Neural crest cell (in vitro differentiated cells): ENCODE measurements at regions not wholly inside any gene's neighbourhood (a gene's known extent, or its start where the extent isn't known, plus 50 kb on each side); places are given as distances from the start of the nearest gene placed in this dataset.

Experiments used
- DNase-seq: peaks from one replicate; pipeline ENCODE4 v3.0.0; 2021; ENCODE audit warnings: low read depth, mixed read lengths, low spot score
- H3K27ac Mint-ChIP-seq: one replicate; pipeline ENCODE4 v1.8.0; 2021; ENCODE audit warnings: mild to moderate bottlenecking, mixed read lengths; ENCODE audit not compliant: unreplicated experiment
- H3K27me3 Mint-ChIP-seq: 2 replicates; pipeline ENCODE4 v1.8.0; 2021; ENCODE audit warnings: low read depth, mild to moderate bottlenecking, mixed read lengths
- H3K36me3 Mint-ChIP-seq: 2 replicates; pipeline ENCODE4 v1.8.0; 2021; ENCODE audit warnings: low read depth, mild to moderate bottlenecking, mixed read lengths
- H3K4me1 Mint-ChIP-seq: 2 replicates; pipeline ENCODE4 v1.8.0; 2021; ENCODE audit warnings: mixed read lengths
- H3K4me3 Mint-ChIP-seq: one replicate; pipeline ENCODE4 v1.8.0; 2021; ENCODE audit warnings: mild to moderate bottlenecking, mixed read lengths
- H3K9me3 Mint-ChIP-seq: 2 replicates; pipeline ENCODE4 v1.8.0; 2021; ENCODE audit warnings: mixed read lengths
- CTCF ChIP-seq: fragments of 200-600 bp; sonication (generic); conservative IDR thresholded peaks from 2 replicates; pipeline ENCODE4 v1.5.0; 2021; ENCODE audit warnings: antibody characterized with exemption, mild to moderate bottlenecking

GRCh38 chr9:90098408-90098807 lies 493.6 kb downstream of the GADD45G start:
- DNase-seq = no peak
- Mint-ChIP-seq H3K4me1 (peaks cover 5% of the 10 kb centered on the region), H3K36me3 (no peaks in the 10 kb centered on the region), H3K27ac (no peak overlapping the region), H3K9me3 (no peaks in the 10 kb centered on the region), H3K27me3 (peaks cover 21% of the 10 kb centered on the region), H3K4me3 (no peak overlapping the region)
- TF ChIP-seq CTCF = no peak

- peak; percentile 63 for TF ChIP-seq CTCF
- H3K27ac Mint-ChIP-seq = no peak overlapping the region
- H3K9me3 Mint-ChIP-seq = no peaks in the 10 kb centered on the region
- H3K4me3 Mint-ChIP-seq = no peak overlapping the region
- peaks cover 4% of the 10 kb centered on the region for H3K4me1 Mint-ChIP-seq
- no peak for DNase-seq
- H3K36me3 Mint-ChIP-seq = no peaks in the 10 kb centered on the region
- peaks cover 20% of the 10 kb centered on the region for H3K27me3 Mint-ChIP-seq
These were observed 494.6 kb downstream of the GADD45G start for GRCh38 chr9:90099262-90099963.

- no peak for TF ChIP-seq CTCF
- H3K27me3 Mint-ChIP-seq = peaks cover 21% of the 10 kb centered on the region
- peaks cover 4% of the 10 kb centered on the region for H3K4me1 Mint-ChIP-seq
- H3K27ac Mint-ChIP-seq = no peak overlapping the region
- H3K36me3 Mint-ChIP-seq = no peaks in the 10 kb centered on the region
- DNase-seq = no peak
- H3K4me3 Mint-ChIP-seq = no peak overlapping the region
- no peaks in the 10 kb centered on the region for H3K9me3 Mint-ChIP-seq
These were observed 495.2 kb downstream of the GADD45G start for GRCh38 chr9:90100014-90100413.

GRCh38 chr9:90102292-90102901 lies 497.6 kb downstream of the GADD45G start:
- Mint-ChIP-seq H3K9me3 (no peaks in the 10 kb centered on the region), H3K36me3 (no peaks in the 10 kb centered on the region), H3K27me3 (peaks cover 38% of the 10 kb centered on the region), H3K4me3 (no peak overlapping the region), H3K27ac (no peak overlapping the region), H3K4me1 (peaks cover 4% of the 10 kb centered on the region)
- DNase-seq = peak; percentile 60
- TF ChIP-seq CTCF = peak; percentile 89

GRCh38 chr9:90103771-90104170 lies 499.0 kb downstream of the GADD45G start:
- Mint-ChIP-seq H3K27me3 (peaks cover 42% of the 10 kb centered on the region), H3K4me3 (no peak overlapping the region), H3K4me1 (peaks cover 4% of the 10 kb centered on the region), H3K36me3 (no peaks in the 10 kb centered on the region), H3K27ac (no peak overlapping the region), H3K9me3 (no peaks in the 10 kb centered on the region)
- no peak for DNase-seq
- no peak for TF ChIP-seq CTCF
